MCF 10A (cell line): ENCODE measurements at regions not wholly inside any gene's neighbourhood (a gene's known extent, or its start where the extent isn't known, plus 50 kb on each side); places are given as distances from the start of the nearest gene placed in this dataset.

Experiments used
- BruUV-seq: library from RNA; stranded (reverse); fragments of 400-500 nt; replicated peaks from 2 replicates; lab custom pipeline; 2021; lab: Mats Ljungman, UMichigan
- CTCF ChIA-PET: fragments of 300-600 bp; sonication (Branson Sonifier 250); formaldehyde crosslinking; extraction: SDS; loops from one replicate; lab custom pipeline; 2021; ENCODE audit warnings: antibody characterized with exemption, inconsistent platforms; lab: Yijun Ruan, JAX
- POLR2A ChIA-PET: fragments of 300-600, 350-650 bp; sonication (Branson Sonifier 250); formaldehyde crosslinking; extraction: SDS; loops from one replicate; lab custom pipeline; 2020; ENCODE audit warnings: antibody characterized with exemption, inconsistent platforms; lab: Yijun Ruan, JAX
- DNase-seq: peaks from one replicate; pipeline ENCODE4 v3.0.0-alpha.2; 2018; ENCODE audit not compliant: unreplicated experiment
- H3K27ac Mint-ChIP-seq: one replicate; pipeline ENCODE4 v1.8.0; 2022; ENCODE audit warnings: mild to moderate bottlenecking, low read depth, mixed read lengths; ENCODE audit not compliant: unreplicated experiment
- H3K27me3 Mint-ChIP-seq: one replicate; pipeline ENCODE4 v1.8.0; 2022; ENCODE audit warnings: mixed read lengths; ENCODE audit not compliant: insufficient read depth, unreplicated experiment
- H3K36me3 Mint-ChIP-seq: one replicate; pipeline ENCODE4 v1.8.0; 2022; ENCODE audit warnings: mild to moderate bottlenecking, moderate library complexity, mixed read lengths; ENCODE audit not compliant: insufficient read depth, unreplicated experiment
- H3K4me1 Mint-ChIP-seq: one replicate; pipeline ENCODE4 v1.8.0; 2022; ENCODE audit warnings: mixed read lengths; ENCODE audit not compliant: insufficient read depth, unreplicated experiment
- H3K4me3 Mint-ChIP-seq: one replicate; pipeline ENCODE4 v1.8.0; 2022; ENCODE audit warnings: mild to moderate bottlenecking, moderate library complexity, mixed read lengths; ENCODE audit not compliant: unreplicated experiment
- H3K9me3 Mint-ChIP-seq: one replicate; pipeline ENCODE4 v1.8.0; 2022; ENCODE audit warnings: mixed read lengths; ENCODE audit not compliant: unreplicated experiment
- intact Hi-C: fragments of 100-400 bp; cut with micrococcal nuclease; formaldehyde crosslinking; loops from 2 replicates; pipeline ENCODE4 v1.14.1; 2022
- TF ChIP-seq, protein P1 (sequence below): fragments of 200-600 bp; IDR thresholded peaks from one replicate; pipeline ENCODE4 v1.8.0; 2022; ENCODE audit warnings: antibody characterized with exemption, mild to moderate bottlenecking; ENCODE audit not compliant: unreplicated experiment

DNA sequence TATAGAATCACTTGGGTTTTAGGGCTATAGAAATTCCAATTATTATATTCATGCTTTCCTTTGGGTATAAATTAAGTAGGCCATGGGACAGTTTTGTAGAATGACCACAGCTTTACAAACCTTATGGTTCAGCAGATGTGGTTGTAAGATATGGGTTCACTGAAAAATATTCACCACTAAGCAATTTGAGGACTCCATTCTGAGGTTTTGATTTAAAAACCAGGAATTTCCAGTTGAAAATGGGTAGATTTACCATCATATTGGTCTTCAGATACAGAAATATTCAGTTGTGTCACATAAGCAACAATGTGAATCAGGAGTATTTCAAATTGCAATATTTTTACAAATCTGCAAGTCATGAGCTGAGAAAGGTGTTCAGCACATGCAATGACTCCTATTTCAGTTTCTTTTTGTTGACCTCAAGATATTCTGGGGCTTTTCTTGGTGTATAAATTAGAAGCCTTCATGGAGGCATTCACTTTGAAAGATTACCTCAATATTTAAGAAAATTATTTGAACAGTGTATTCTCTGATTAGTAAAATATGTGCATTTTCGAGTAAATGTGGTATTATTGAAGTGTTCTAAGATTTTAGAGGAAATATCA is 218.4 kb upstream of the HCCS start:
- no peak for DNase-seq
- H3K27me3 Mint-ChIP-seq, result peaks cover 3% of the 10 kb centered on the region
- no peak overlapping the region for H3K4me3 Mint-ChIP-seq
- CTCF ChIA-PET, result interaction anchor here (0.6 kb wide), 1 partner anchor 13 kb away, joined by 3 read pairs; no protein-coding TSS in a partner anchor
- no peaks in the 10 kb centered on the region for H3K36me3 Mint-ChIP-seq
- POLR2A ChIA-PET, result no interaction called here
- no peak overlapping the region for H3K27ac Mint-ChIP-seq
- intact Hi-C loops, result no loop called here
- TF ChIP-seq, protein P1, sequence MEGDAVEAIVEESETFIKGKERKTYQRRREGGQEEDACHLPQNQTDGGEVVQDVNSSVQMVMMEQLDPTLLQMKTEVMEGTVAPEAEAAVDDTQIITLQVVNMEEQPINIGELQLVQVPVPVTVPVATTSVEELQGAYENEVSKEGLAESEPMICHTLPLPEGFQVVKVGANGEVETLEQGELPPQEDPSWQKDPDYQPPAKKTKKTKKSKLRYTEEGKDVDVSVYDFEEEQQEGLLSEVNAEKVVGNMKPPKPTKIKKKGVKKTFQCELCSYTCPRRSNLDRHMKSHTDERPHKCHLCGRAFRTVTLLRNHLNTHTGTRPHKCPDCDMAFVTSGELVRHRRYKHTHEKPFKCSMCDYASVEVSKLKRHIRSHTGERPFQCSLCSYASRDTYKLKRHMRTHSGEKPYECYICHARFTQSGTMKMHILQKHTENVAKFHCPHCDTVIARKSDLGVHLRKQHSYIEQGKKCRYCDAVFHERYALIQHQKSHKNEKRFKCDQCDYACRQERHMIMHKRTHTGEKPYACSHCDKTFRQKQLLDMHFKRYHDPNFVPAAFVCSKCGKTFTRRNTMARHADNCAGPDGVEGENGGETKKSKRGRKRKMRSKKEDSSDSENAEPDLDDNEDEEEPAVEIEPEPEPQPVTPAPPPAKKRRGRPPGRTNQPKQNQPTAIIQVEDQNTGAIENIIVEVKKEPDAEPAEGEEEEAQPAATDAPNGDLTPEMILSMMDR, result no peak
- no TSS peak for BruUV-seq
- H3K9me3 Mint-ChIP-seq, result no peaks in the 10 kb centered on the region
- H3K4me1 Mint-ChIP-seq, result no peaks in the 10 kb centered on the region

DNA sequence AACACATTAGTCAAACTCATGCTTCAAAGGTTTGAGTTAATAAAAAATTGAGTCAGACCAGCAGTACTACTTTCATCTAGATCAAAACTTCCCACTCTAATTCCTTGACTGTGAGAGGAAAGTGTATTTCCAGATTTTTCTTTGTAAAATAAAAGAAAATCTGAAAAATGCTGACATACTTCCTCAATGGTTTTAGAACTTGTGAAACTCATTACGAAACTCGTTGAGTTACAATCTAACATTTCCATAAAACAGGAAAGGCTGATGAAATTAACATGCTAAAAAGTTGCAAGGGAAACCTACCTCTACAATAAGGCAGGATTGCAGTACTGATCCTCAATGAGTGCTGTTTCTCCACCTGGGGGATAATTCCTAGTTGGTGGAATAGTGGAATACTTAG is 217.8 kb upstream of the HCCS start:
- no peak overlapping the region for H3K27ac Mint-ChIP-seq
- intact Hi-C loops, result no loop called here
- BruUV-seq, result no TSS peak
- H3K36me3 Mint-ChIP-seq, result no peaks in the 10 kb centered on the region
- H3K4me3 Mint-ChIP-seq, result no peak overlapping the region
- POLR2A ChIA-PET, result no interaction called here
- TF ChIP-seq, protein P1, result no peak
- CTCF ChIA-PET, result interaction anchor here (0.6 kb wide), 1 partner anchor 12 kb away, joined by 3 read pairs; no protein-coding TSS in a partner anchor
- H3K4me1 Mint-ChIP-seq, result no peaks in the 10 kb centered on the region
- H3K9me3 Mint-ChIP-seq, result no peaks in the 10 kb centered on the region
- peaks cover 9% of the 10 kb centered on the region for H3K27me3 Mint-ChIP-seq
- no peak for DNase-seq

DNA sequence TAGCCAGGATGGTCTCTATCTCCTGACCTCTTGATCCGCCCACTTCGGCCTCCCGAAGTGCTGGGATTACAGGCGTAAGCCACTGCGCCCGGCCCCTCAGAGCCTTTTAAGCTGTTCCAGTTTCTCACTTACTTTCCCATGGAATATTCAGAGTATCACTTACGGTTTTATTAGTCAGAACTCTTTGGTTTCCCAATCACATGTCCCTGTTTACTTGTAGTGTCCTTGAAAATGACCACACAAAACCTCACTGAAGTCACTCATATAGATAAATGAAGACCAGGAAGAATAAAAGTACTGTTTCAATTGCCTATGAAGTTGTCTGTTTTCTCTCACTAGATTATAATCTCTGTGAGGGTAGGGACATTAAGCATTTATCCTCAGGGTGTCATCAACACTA is 217.2 kb upstream of the HCCS start:
- Mint-ChIP-seq H3K9me3 (no peaks in the 10 kb centered on the region), H3K27ac (no peak overlapping the region), H3K36me3 (no peaks in the 10 kb centered on the region), H3K4me1 (no peaks in the 10 kb centered on the region), H3K27me3 (peaks cover 15% of the 10 kb centered on the region), H3K4me3 (no peak overlapping the region)
- no TSS peak for BruUV-seq
- intact Hi-C loops, result no loop called here
- ChIA-PET CTCF (interaction anchor here (1.9 kb wide), 1 partner anchor 138 kb away, joined by 4 read pairs; no protein-coding TSS in a partner anchor), POLR2A (no interaction called here)
- TF ChIP-seq, protein P1, result no peak
- DNase-seq, result no peak

DNA sequence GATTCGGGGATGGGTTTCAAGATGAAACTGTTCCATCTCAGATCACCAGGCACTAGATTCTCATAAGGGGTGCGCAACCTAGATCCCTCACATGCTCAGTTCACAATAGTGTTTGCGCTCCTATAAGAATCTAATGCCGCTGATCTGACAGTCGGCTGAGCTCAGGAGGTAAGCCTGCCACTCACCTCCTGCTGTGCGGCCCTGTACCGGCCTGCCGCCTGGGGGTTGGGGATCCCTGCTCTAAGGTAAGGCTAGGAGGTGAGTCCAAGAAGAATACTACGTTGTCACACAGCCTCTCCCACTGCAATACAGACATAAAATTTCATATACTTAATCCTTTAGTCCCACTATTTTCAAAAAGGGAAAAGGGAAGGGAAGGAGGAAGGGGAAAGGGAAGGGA is 213.4 kb upstream of the HCCS start:
- ChIA-PET POLR2A (no interaction called here), CTCF (no interaction called here)
- no peaks in the 10 kb centered on the region for H3K4me1 Mint-ChIP-seq
- TF ChIP-seq, protein P1, result no peak
- H3K36me3 Mint-ChIP-seq, result no peaks in the 10 kb centered on the region
- intact Hi-C loops, result no loop called here
- no peaks in the 10 kb centered on the region for H3K9me3 Mint-ChIP-seq
- no TSS peak for BruUV-seq
- H3K27me3 Mint-ChIP-seq, result peaks cover 19% of the 10 kb centered on the region
- no peak overlapping the region for H3K27ac Mint-ChIP-seq
- no peak for DNase-seq
- no peak overlapping the region for H3K4me3 Mint-ChIP-seq
